Lung (tissue), 11 donors: ENCODE measurements at regions not wholly inside any gene's neighbourhood (a gene's known extent, or its start where the extent isn't known, plus 50 kb on each side); places are given as distances from the start of the nearest gene placed in this dataset.
A peak's percentile ranks its signal among the peaks of the same experiment; 100 is the strongest.

ENCODE experiments used
- ATAC-seq: fragments of 200-7000 bp; cut with Tn5 transposase; one replicate; pipeline ENCODE4 v1.9.1; 2020; ENCODE audit warnings: moderate number of reproducible peaks; ENCODE audit not compliant: insufficient read depth, low FRiP score
- DNase-seq, 3 donors: peaks; one replicate each; pipeline ENCODE4 v3.0.0-alpha.2; 2013 to 2017
- H3K27ac ChIP-seq, 2 donors: one replicate each; pipeline ENCODE4 v1.5.1; 2013; ENCODE audit warnings: mild to moderate bottlenecking in 2 of 2, moderate library complexity in 2 of 2, control low read depth in 1 of 2, inconsistent platforms in 1 of 2, low read depth in 1 of 2, low read length in 1 of 2
- H3K27me3 ChIP-seq, 3 donors: one replicate each; pipeline ENCODE4 v1.5.1; 2013; ENCODE audit warnings: low read length in 2 of 3; ENCODE audit not compliant: control insufficient read depth in 3 of 3, insufficient read depth in 3 of 3
- H3K36me3 ChIP-seq, 4 donors: one replicate each; pipeline ENCODE4 v1.5.1; 2013; ENCODE audit warnings: low read length in 4 of 4, mild to moderate bottlenecking in 1 of 4, moderate library complexity in 1 of 4; ENCODE audit not compliant: control insufficient read depth in 4 of 4, insufficient read depth in 4 of 4
- H3K4me1 ChIP-seq, 5 donors: one replicate each; pipeline ENCODE4 v1.5.1; 2013; ENCODE audit warnings: low read length in 5 of 5, mild to moderate bottlenecking in 2 of 5, moderate library complexity in 1 of 5; ENCODE audit not compliant: control insufficient read depth in 5 of 5, insufficient read depth in 5 of 5
- H3K4me3 ChIP-seq: one replicate; pipeline ENCODE4 v1.5.1; 2013; ENCODE audit warnings: mild to moderate bottlenecking, control low read depth, moderate library complexity
- H3K9ac ChIP-seq, 2 donors: one replicate each; pipeline ENCODE4 v1.5.1; 2013; ENCODE audit warnings: low read length in 2 of 2, control low read depth in 1 of 2; ENCODE audit not compliant: insufficient read depth in 1 of 2
- H3K9me3 ChIP-seq, 4 donors: one replicate each; pipeline ENCODE4 v1.5.1; 2013; ENCODE audit warnings: low read length in 3 of 4, mild to moderate bottlenecking in 1 of 4, moderate library complexity in 1 of 4; ENCODE audit not compliant: control insufficient read depth in 4 of 4, insufficient read depth in 3 of 4
- WGBS, 2 donors: extraction: QIAGEN DNeasy Blood & Tissue Kit; methylation state at CpG; one replicate each; pipeline ENCODE4 v1.1.7; 2013; 5-methylcytosine and 5-hydroxymethylcytosine counted together
- TF ChIP-seq, protein P1 (sequence below): IDR thresholded peaks from 2 replicates; pipeline ENCODE4 v1.5.1; 2012; ENCODE audit warnings: mild to moderate bottlenecking; ENCODE audit errors: control extremely low read depth, extremely low read depth
- donor health status: control.
- donor health status: control.
- donor health status: Bipolar disorder and iron deficiency.
- donor health status: healthy.
- donor health status: DM: yes; HTN: yes; CAD: no.

DNA sequence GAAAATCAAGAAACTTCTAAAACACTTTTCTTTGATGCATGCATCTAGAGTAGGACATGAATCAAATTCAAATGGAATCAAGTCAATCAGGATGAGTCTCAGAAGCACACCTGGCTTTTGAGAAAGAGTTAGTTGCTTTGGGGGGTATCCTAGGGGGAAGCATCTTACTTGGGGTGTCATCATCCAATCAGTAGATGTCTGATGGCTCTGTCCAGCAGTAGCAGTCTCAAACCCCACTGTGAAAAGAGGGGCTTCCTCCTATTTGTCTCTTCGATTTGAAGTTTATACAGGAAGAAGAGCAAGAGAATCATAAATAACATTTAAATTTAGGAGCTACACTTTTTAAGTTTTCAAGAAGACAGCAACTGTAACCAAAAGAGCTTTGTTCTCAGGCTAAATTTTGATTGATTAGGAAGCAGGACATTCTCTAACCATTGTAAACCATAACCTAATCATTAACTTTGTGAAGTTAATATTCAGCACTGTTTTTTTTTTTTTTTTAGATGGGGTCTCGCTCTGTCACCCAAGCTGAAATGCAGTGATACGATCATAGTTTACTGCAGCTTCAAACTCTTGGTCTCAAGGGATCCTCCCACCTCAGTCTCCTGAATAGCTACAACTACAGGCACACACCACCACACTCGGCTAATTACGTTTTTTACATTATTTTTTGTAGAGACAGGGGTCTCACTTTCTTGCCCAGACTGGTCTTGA is 614.7 kb downstream of the CSNK1G3 start:
- Histone ChIP-seq H3K36me3 (no peaks in the 10 kb centered on the region), H3K9me3 (peaks cover 0 to 2% (median 0%) of the 10 kb centered on the region in 4 donors), H3K27me3 (no peaks in the 10 kb centered on the region), H3K27ac (no peak overlapping the region), H3K9ac (no peak overlapping the region), H3K4me3 (no peak overlapping the region), H3K4me1 (peaks cover 1 to 30% (median 14%) of the 10 kb centered on the region in 5 donors)
- TF ChIP-seq, protein P1, sequence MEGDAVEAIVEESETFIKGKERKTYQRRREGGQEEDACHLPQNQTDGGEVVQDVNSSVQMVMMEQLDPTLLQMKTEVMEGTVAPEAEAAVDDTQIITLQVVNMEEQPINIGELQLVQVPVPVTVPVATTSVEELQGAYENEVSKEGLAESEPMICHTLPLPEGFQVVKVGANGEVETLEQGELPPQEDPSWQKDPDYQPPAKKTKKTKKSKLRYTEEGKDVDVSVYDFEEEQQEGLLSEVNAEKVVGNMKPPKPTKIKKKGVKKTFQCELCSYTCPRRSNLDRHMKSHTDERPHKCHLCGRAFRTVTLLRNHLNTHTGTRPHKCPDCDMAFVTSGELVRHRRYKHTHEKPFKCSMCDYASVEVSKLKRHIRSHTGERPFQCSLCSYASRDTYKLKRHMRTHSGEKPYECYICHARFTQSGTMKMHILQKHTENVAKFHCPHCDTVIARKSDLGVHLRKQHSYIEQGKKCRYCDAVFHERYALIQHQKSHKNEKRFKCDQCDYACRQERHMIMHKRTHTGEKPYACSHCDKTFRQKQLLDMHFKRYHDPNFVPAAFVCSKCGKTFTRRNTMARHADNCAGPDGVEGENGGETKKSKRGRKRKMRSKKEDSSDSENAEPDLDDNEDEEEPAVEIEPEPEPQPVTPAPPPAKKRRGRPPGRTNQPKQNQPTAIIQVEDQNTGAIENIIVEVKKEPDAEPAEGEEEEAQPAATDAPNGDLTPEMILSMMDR, result no peak
- ATAC-seq, result no peak
- WGBS, 2 donors, result 92 to 94% methylated on average over 5 of the region's 5 CpGs
- DNase-seq, result no peak

DNA sequence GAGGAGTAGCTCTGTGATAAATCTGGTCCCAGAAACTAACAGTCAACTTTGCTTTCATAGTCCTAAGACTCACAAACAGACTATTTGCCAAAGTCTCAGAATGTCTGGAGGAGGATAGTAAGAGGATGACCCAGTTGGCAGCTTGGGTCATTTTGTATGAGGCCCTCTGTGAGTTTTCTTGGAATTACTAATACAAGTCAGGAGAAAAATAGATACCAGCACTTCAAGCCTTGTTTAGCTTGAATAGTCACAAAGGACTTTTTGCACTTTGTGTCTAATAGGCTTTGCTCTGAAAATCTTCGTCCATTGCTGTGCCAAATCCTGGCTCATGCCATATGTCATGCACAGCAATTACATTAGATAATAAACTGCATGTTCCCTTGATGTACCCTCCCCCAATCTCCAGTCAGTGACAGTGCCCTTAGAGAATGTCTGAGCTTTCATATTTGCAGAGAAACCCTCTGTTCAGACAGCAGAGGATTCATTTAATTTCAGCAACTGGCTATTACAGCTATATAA is 612.8 kb downstream of the CSNK1G3 start:
- TF ChIP-seq, protein P1, result no peak
- H3K9me3 ChIP-seq, result peaks cover 0 to 2% (median 0%) of the 10 kb centered on the region in 4 donors
- peak in 2 of 3 donors; percentile 47 to 56 for DNase-seq
- no peak for ATAC-seq
- no peak overlapping the region for H3K27ac ChIP-seq
- no peak overlapping the region for H3K9ac ChIP-seq
- H3K4me1 ChIP-seq, result peaks cover 1 to 30% (median 14%) of the 10 kb centered on the region in 5 donors
- no peaks in the 10 kb centered on the region for H3K27me3 ChIP-seq
- H3K36me3 ChIP-seq, result no peaks in the 10 kb centered on the region
- H3K4me3 ChIP-seq, result no peak overlapping the region
- WGBS, 2 donors, result 80 to 84% methylated on average over 1 of the region's 1 CpG

DNA sequence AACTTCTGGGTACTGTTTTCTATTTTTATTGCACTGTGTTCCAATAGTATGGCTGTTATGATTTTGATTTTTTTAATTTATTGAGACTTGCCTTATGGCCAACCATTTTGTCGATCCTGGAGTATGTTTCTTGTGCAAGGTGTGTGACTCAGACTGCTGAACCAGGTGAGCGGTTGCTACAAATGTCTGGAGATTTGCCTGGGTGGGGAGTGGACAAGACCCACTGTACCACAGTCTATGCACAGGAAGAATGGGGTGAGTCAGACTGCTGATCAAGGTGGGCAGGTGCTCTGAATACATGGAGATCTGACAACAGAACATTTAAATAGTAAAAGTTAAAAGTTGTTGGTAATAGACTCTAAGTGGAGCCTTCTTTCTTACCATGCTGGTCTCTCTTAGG is 609.2 kb downstream of the CSNK1G3 start:
- 94 to 97% methylated on average over 2 of the region's 2 CpGs for WGBS, 2 donors
- H3K27me3 ChIP-seq, result no peaks in the 10 kb centered on the region
- peaks cover 1 to 14% (median 6%) of the 10 kb centered on the region in 5 donors for H3K4me1 ChIP-seq
- no peak overlapping the region for H3K27ac ChIP-seq
- no peak for DNase-seq
- ATAC-seq, result no peak
- H3K4me3 ChIP-seq, result no peak overlapping the region
- H3K36me3 ChIP-seq, result no peaks in the 10 kb centered on the region
- H3K9ac ChIP-seq, result no peak overlapping the region
- TF ChIP-seq, protein P1, result no peak
- H3K9me3 ChIP-seq, result peaks cover 0 to 2% (median under 1%) of the 10 kb centered on the region in 4 donors
